ENCODE measurements at regions not wholly inside any gene's neighbourhood (a gene's known extent, or its start where the extent isn't known, plus 50 kb on each side); places are given as distances from the start of the nearest gene placed in this dataset.

GRCh38 chr1:55427606-55428005 lies 212.4 kb upstream of the USP24 start:
- TF ChIP-seq, protein P1, sequence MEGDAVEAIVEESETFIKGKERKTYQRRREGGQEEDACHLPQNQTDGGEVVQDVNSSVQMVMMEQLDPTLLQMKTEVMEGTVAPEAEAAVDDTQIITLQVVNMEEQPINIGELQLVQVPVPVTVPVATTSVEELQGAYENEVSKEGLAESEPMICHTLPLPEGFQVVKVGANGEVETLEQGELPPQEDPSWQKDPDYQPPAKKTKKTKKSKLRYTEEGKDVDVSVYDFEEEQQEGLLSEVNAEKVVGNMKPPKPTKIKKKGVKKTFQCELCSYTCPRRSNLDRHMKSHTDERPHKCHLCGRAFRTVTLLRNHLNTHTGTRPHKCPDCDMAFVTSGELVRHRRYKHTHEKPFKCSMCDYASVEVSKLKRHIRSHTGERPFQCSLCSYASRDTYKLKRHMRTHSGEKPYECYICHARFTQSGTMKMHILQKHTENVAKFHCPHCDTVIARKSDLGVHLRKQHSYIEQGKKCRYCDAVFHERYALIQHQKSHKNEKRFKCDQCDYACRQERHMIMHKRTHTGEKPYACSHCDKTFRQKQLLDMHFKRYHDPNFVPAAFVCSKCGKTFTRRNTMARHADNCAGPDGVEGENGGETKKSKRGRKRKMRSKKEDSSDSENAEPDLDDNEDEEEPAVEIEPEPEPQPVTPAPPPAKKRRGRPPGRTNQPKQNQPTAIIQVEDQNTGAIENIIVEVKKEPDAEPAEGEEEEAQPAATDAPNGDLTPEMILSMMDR (conservative IDR thresholded peaks at IDR 0.05; ENCODE audit: low read length) = no peak
- TF ChIP-seq EZH2phosphoT487 (IDR thresholded peaks at IDR 0.05; ENCODE audit: borderline replicate concordance, low read depth, low read length) = no peak
